HUDEP-2 (cell line): ENCODE measurements at regions not wholly inside any gene's neighbourhood (a gene's known extent, or its start where the extent isn't known, plus 50 kb on each side); places are given as distances from the start of the nearest gene placed in this dataset.
"Not testable (repeated sequence)": the region's sequence is repeated elsewhere in the genome, so short reads cannot be mapped to it uniquely, and the experiment has no call there.

Source experiments
- DNase-seq, 76 experiments: peaks; one replicate each; lab custom pipeline; 2025; ENCODE audit not compliant: unreplicated experiment in 76 of 76; lab: John Stamatoyannopoulos, UW

DNA sequence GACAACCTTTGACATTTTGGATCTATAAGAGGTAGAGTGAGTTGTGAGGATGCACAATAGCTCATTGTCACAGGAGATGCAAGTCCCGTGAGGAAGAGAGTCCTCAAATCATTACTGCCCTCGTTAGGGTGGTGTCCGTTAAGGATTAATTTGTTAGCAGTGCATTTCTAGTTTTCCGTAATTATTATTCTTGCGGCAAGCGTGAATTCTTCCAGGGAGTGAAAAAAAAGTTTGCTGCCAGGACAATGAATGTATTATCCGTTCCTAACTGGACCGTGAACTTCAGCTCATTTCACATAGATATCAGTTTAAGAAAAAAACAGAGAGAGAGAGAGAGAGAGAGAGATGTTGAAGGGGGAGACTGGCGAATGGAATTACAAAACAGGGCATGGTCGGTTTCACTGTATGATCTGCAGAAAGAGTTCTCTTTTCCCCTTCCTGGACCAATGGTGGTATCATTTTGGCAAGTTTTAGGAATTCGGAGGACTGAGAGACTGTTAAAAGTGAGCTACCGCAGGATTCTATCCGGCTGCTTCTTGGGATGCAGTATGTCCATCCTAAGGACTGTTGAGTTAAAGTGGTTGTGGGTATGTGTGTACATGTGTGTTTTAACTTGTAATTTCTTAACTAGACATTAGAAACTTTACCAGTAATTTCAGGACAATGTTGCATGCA is 216.0 kb upstream of the NFIA start:
- DNase-seq: no peak

DNA sequence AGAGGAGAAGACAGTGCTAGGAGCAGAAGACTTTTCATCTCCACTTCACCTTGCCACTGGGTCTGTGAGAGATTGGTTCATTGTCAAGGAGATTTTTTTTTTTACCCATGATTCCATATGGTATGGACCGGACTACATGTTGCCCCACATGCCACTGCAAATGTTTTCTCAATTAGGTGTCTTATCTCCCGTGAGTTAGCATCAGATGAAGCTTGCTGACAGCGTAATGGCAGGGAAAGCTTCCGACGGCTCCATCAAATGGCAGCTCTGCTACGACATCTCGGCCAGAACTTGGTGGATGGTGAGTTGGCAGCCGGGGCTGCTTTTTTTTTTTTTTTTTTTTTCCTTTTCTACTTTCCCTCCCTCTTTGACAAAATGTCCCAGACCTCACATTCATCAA is 217.2 kb upstream of the NFIA start:
- DNase-seq: no peak

DNA sequence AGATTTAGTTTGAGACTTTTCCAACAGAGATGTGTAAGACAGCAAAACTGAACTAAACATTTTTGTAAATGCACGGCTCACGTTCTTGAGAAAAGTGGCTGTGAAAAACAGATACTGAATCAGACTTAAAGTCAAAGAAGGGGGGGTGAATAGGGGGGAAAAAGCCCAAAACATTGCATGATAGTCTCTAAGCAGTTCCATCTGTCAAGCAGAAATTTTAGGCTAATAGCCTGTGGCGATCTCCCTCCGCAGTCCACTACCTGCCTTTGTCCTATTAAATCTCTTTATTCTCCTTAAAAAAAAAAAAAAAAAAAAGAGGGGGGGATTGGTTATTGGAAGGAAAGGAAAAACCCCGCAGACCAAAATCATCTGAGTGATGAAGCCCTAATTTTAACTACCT is 217.6 kb upstream of the NFIA start:
- no peak for DNase-seq

DNA sequence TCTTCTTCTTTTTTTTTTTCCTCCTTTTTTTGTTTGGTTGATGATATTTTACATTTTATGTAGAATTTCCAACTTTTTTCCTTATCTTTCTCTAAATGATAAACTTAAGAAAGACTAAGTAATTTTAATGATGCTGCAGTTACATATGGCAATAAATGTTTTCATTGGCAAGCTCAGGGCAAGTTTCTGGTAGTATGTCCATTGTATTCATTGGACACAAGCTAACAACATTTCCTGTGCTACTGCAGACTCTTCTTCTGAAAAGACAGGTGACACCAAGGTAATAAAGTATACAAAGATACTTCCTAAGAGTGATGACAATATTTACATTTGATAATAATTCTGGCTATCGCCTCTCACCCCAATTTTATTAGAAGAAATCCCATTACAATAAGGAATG is 219.2 kb upstream of the NFIA start:
- no peak for DNase-seq

DNA sequence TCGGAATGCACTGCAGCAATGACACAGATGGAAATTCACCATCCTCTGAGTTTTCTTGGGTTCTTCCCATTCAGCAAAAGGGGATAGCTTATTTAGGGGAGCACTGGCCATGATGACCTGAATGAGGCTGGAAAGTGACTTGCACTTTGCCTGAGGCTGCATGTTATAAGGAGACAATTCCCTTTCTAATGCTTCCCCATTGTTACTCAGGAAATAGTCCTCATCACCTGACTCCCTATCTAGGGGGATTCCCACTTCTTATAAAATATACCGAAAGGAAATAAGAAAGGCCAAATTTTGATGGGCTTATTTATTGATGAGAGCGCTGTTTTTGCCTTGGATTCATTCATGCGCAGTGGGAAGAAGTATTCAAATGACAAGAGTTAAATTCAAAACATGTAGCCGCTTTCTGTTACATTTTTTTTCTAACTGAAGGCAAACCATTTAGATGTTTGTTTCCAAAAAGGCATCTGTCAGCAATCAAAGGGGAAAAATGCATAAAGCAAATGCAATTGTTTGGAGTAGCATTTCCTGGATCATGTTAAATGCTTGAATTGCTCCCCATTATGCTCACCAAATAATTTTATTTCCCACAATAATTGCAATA is 220.3 kb upstream of the NFIA start:
- DNase-seq: no peak

DNA sequence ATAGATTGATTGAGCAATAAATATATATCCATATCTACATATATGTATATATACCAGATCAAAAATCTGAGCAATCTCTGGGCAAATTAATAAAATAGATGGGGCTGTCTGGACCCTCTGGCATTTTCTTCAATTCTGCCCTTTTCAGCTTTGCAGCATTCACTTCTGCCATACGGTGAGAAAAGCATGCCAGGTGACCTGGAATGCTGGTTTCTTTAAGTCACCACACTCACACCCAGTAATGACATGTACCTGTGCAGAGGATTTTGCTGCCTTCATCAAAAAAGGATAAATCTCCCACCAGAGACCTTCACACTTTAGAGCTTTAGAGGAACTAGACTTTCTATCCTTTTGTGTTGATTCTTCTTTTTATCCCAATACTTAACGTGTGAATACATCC is 223.2 kb upstream of the NFIA start:
- no peak for DNase-seq

DNA sequence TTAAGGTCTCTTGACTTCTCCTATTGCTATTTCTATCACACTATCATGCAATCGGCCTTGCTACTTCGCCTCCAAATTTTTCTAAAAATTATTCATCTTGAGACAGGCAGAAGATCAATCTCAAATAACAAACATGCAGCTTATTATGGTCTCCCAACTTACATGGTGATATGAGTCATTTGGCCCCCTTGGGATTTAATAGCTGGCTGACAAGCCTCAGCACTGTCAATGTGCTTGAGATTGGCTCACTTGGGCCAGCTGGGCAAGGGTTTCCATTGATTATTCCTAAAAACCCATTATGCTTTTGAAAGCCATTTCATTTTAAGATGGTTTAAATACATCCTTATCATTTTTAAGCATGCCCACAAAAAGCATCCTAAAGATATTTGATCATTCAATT is 224.5 kb upstream of the NFIA start:
- DNase-seq: no peak

DNA sequence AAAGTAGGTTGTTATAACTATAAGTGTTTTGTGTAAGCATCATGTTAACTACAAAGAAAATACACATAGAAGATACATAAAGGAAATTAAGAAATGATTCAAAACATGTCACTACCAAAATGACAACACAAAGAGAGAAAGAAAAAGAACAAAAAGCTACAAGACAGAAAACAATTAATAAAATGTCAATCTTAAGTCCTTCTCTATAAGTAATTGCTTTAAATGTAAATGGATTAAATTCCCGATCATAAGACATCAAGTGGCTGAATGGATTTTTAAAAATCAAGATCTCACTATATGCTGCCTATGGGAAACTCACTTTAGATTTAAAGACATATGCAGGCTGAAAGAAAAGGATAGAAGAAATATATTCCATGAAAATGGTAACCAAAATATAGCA is 232.3 kb upstream of the NFIA start:
- no peak for DNase-seq

DNA sequence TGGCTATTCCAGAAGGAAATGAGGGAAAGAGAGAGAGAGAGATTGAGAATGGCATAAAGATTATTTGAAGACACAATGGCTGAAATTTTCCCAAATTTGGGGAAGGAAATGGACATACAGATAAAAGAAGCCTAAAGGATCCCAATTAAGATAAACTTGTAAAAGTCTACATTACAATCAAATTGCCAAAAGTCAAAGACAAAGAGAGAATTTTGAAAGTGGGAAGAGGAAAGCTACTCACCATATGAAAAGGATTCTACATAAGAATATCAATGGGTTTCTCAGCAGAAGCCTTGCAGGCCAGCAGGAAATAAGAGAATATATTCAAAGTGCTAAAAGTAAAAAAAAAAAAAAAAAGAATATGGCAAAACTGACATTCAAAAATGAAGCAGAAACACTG is 233.0 kb upstream of the NFIA start:
- DNase-seq: no peak

DNA sequence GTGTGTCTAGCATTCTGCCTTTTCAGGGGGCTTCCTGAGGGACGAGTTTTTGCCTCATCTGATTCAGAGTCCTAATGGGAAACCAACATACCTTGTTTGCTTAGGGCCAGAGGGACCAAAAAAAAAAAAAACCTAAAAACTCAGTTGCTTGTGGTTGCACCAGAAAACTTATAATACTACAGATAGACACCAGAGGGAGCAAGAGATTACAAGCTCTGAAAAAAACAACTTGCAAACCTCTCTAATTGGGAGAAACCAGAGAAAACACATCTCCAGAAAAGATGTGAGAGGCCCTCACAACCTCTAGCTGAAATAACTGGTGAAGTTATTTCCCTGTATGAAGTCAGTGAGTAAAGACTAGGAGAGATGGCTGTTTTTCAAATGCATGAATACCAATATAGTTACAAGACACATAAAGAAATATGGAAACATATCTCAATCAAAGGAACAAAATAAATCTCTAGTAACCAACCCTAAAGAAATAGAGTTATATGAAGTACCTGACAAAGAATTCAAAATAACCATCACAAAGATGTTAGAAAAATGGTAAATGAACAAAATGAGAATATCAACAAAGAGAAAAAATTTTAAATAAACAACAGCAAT is 233.7 kb upstream of the NFIA start:
- peak in 22 of 76 experiments; percentile 1 to 48 (median 20) for DNase-seq

DNA sequence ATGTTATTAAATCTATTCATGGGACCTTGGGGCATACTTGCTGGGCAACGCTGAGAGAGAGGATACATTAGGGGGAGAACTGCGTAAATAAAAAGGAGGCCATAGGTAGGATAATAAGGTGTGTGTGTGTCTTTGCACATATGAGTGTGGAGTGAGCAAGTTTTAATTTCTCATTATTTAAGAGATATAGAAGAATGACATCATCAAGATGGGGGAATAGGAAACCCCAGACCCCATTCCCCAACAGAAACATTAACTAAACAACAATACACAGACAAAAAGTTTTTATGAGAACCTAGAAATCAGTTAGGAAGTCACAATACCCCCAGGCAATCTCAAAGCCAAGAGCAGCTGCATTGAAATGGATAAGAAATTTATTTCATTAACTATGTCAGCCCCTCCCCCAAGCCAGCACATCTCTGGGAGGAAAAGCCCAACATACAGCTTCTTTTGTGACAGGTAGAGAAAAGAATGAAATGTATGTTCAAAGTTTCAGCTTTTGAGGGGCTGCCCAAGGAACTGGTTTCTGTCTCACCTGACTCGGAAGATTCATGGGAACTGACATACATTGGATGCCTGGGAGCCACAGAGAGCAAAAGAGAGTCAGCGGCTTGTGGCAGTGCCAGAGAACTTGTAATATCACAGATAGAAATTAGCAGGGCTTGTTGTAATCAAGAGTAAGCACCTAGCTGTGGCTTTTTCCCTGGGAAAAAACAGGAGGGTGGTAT is 234.3 kb upstream of the NFIA start:
- no peak for DNase-seq

DNA sequence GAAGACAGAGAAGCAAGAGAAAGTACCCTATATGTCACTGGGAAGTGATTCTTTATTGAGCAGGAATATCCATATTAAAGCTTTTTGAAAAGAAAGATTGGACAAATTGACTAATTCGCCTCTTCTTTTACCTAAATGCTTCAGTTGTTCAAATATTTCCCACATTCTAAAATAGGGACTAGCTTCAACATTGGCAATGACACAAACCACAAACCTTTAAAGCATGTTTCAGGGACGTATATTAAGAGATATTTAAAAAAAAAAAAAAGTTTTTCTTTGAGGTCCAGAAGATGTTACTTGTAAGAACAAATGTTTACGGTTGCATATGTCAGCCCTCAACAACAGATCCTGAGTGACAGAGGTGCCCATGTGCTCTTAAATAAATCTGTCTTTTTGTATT is 235.0 kb upstream of the NFIA start:
- no peak for DNase-seq

DNA sequence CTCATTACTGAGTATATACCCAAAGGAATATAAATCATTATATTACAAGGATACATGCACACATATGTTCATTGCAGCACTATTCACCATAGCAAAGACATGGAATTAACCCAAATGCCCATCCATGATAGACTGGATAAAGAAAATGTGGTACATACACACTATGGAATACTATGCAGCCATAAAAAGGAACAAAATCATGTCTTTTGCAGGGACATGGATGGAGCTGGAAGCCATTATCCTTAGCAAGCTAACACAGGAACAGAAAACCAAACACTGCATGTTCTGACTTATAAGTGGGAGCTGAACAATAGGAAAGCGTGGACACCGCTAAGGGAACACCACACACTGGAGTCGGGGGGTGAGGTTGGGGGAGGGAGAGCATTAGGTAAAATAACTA is 236.7 kb upstream of the NFIA start:
- DNase-seq: not testable (repeated sequence)

DNA sequence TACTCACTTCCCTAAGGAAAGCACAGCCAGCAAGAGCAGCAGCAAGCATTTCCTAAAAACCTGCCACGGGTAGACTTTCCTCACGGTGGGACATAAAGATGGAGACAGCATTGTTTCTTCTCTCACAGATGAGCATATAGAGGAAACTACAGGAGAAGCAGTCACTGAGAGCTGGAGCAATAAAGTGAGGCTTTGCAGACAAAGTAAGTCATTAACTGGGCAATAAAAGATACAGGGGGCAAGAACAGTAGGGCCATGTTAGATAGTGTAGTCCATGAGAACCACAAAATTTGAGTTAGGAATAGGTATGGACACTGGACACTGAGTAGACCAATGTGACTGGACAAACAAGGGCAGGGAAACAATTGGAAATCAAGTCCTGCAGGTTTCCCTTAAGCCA is 240.1 kb upstream of the NFIA start:
- no peak for DNase-seq

DNA sequence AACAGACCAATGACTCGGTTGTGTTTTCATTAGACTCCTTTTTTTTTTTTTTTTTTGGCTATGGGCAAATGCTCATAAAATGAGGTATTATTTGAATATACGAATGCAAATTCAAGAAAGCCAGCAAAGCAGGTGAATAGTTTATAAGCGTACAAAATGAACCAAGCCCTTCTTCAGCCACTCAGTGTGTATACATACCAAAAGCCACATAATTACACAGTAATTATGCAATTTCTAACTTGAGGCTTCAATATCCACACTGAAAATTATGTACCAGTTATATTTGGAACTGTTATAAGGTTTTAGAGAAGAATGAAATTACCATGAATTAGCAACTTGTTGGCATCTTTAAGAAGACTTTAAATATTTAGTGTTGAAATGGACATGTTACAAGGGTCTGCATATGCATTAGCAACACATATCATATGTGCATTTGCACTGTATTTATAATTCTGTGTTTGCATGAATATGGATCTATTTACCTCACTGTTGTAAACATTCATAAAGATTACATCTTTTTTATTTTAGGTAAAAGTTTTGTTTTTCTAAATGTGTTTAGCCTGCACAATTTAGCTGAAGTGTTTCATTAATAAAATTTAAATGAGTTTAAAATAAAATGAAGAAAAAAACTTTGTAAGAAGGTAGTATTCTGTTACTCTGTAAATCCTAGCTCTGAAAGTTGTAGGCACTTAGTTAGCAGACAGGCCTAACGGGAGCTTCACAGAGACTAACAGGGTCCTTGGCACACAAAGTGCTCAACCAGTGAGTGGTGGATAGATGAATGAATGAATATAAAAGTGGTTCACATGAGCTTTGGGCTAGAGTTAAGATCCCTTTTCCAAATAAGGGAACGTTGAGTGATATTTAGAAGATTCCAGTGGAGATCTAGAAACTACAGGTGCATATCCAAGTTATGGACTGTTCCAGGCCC is 241.0 kb upstream of the NFIA start:
- DNase-seq: no peak

DNA sequence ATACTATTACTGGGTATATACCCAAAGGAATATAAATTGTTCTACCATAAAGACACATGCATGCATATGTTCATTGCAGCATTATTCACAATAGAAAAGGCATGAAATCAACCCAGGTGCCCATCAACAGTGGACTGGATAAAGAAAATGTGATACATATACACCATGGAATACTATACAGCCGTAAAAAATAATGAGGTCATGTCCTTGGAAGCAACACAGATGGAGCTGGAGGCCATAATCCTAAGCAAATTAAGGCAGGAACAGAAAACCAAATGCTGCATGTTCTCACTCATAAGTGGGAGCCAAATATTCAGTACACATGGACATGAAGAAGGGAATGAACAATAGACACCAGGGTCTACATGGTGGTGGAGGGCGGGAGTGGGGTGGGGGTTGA is 241.9 kb upstream of the NFIA start:
- not testable (repeated sequence) for DNase-seq

DNA sequence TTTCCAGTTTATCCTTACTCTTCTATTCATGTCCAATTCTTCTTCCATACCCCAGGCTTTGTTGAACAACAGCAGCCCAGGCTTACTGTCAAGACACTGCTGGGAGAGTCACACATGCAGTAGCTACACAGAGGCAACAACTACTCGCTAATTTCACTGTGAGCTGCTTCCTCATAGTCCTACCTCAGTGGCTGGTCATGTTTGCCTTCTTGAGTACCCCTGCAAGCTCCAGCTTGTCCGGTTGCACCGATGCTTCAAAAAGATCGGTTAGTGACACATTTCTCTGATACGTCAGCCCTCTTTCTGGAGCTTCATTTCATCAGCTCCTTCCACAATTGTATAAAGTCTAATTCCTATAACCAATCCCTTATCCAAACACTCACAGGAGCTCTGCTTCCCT is 246.7 kb upstream of the NFIA start:
- DNase-seq: no peak

DNA sequence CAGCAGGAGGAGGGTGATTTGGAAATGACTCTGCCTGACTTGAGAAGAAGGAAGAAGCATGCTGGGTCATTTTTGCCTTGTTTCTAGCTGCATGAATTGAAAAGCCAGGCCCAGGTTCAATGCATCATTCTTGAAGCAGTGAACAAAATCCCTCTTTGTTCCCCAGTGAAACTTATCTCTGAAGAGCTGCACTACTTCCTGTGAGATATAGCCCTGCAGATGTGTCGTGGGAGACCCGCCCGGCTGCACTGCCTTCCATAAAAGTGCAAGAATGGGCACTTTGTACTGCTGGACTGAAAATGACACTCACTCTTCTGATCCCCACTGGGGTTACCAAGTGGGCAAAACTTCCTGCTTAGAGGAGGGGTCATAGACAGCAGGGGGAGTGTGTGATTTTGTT is 249.2 kb upstream of the NFIA start:
- peak in 17 of 76 experiments; percentile 2 to 22 (median 12) for DNase-seq

DNA sequence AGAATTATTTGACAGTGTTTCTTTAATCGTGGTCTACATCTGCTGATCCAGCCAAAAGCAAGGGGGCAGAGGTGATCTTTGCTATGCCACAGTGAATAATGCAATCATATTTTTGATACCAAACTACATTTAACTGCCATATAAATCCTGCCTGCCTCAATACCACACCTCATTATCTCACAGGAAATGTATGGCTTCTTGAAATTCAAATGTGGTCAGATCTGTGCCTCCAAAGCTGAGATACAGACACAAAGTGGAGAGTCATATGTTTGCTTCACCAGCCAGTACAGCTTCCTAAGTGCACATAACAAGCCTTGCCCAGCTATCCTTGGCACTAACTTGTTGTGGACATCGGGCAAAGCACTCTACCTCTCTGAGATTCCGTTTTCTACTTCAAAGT is 250.0 kb upstream of the NFIA start:
- DNase-seq: peak in 3 of 76 experiments; percentile 1 to 4 (median 3)

DNA sequence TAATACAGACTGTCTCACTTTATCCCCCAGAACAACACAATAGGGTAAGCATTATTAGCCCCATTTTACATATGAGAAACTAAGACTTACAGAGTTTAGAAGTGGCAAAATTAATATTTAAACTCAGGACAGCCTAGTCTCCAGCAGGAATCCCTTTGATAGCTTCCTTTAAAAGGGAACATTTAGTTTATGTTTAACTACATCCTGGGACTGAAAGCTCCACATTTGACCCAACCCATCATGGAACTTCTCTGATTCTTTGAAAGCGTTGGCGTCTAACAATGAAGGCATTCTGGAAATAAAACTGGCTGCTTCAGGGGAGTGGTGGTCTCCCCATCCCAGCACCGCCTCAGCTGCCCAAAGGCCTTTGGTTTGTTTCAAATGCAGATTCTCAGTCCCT is 250.6 kb upstream of the NFIA start:
- DNase-seq: no peak

DNA sequence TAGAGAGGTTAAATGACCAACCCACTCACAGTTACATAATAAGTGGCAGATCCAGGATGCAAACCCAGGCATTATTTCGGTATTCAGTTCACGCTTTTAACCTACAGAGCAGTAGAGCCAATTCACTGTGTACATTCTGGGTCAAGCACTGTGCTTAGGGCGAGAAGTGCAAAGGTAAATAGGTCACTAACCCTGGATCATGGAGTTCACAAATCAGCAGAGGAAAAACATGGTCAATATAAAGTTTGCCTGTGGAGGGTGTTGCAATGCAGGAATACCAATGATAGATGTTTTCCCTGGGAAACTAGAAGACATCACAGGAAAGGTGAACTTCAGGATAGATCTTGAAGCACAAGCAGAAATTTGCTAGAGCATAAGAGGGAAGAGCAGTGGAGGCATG is 253.4 kb upstream of the NFIA start:
- DNase-seq: no peak
